ENCODE measurements at regions not wholly inside any gene's neighbourhood (a gene's known extent, or its start where the extent isn't known, plus 50 kb on each side); places are given as distances from the start of the nearest gene placed in this dataset.

GRCh38 chr3:168205451-168205850, 109.7 kb upstream of the GOLIM4 start:
- DNase-seq, result no peak

GRCh38 chr3:168197162-168197561, 101.4 kb upstream of the GOLIM4 start:
- no peak for DNase-seq

- DNase-seq, result no peak
Measured at GRCh38 chr3:168191856-168192255, 96.1 kb upstream of the GOLIM4 start.

GRCh38 chr3:168187233-168187632, 91.5 kb upstream of the GOLIM4 start:
- DNase-seq, result no peak

GRCh38 chr3:168186293-168186983, 90.7 kb upstream of the GOLIM4 start:
- no peak for DNase-seq

- DNase-seq, result peak; percentile 46
Measured at GRCh38 chr3:168183774-168184173, 88.0 kb upstream of the GOLIM4 start.

GRCh38 chr3:168168743-168169142, 73.0 kb upstream of the GOLIM4 start:
- no peak for DNase-seq

- DNase-seq, result peak; percentile 89
Measured at GRCh38 chr3:168165390-168166269, 69.9 kb upstream of the GOLIM4 start.

- no peak for DNase-seq
Measured at GRCh38 chr3:168162172-168162571, 66.4 kb upstream of the GOLIM4 start.

- peak; percentile 12 for DNase-seq
Measured at GRCh38 chr3:168161696-168162095, 66.0 kb upstream of the GOLIM4 start.

- no peak for DNase-seq
Measured at GRCh38 chr3:168157903-168158302, 62.2 kb upstream of the GOLIM4 start.

GRCh38 chr3:168157099-168157700, 61.5 kb upstream of the GOLIM4 start:
- DNase-seq, result no peak

GRCh38 chr3:168156479-168156878, 60.8 kb upstream of the GOLIM4 start:
- DNase-seq, result no peak

- no peak for DNase-seq
Measured at GRCh38 chr3:168155303-168155702, 59.6 kb upstream of the GOLIM4 start.

- no peak for DNase-seq
Measured at GRCh38 chr3:168154089-168154488, 58.4 kb upstream of the GOLIM4 start.

- no peak for DNase-seq
Measured at GRCh38 chr3:168152149-168152548, 56.4 kb upstream of the GOLIM4 start.
